Calu3 (cell line): ENCODE measurements at regions not wholly inside any gene's neighbourhood (a gene's known extent, or its start where the extent isn't known, plus 50 kb on each side); places are given as distances from the start of the nearest gene placed in this dataset.
"Not testable (repeated sequence)": the region's sequence is repeated elsewhere in the genome, so short reads cannot be mapped to it uniquely, and the experiment has no call there.

ENCODE experiments used
- BruUV-seq: library from RNA; stranded (reverse); fragments of 400-500 nt; replicated peaks from 2 replicates; lab custom pipeline; 2021; lab: Mats Ljungman, UMichigan
- CTCF ChIA-PET: fragments of 300-600 bp; sonication (Branson Sonifier 250); formaldehyde crosslinking; loops from one replicate; lab custom pipeline; 2022; ENCODE audit warnings: antibody characterized with exemption; lab: Charles Lee
- DNase-seq: peaks from one replicate; pipeline ENCODE4 v3.0.0; 2022
- H3K27ac Mint-ChIP-seq: one replicate; pipeline ENCODE4 v1.8.0; 2022; ENCODE audit warnings: mixed read lengths; ENCODE audit not compliant: unreplicated experiment
- H3K27me3 Mint-ChIP-seq: one replicate; pipeline ENCODE4 v1.8.0; 2022; ENCODE audit warnings: mixed read lengths; ENCODE audit not compliant: unreplicated experiment
- H3K36me3 Mint-ChIP-seq: one replicate; pipeline ENCODE4 v1.8.0; 2022; ENCODE audit warnings: mild to moderate bottlenecking, moderate library complexity, mixed read lengths; ENCODE audit not compliant: insufficient read depth, unreplicated experiment
- H3K4me1 Mint-ChIP-seq: one replicate; pipeline ENCODE4 v1.8.0; 2022; ENCODE audit warnings: mild to moderate bottlenecking, low read depth, mixed read lengths; ENCODE audit not compliant: unreplicated experiment
- H3K4me3 Mint-ChIP-seq: one replicate; pipeline ENCODE4 v1.8.0; 2022; ENCODE audit warnings: mild to moderate bottlenecking, low read depth, moderate library complexity, mixed read lengths; ENCODE audit not compliant: unreplicated experiment
- H3K9me3 Mint-ChIP-seq: one replicate; pipeline ENCODE4 v1.8.0; 2022; ENCODE audit warnings: low read depth, mixed read lengths; ENCODE audit not compliant: unreplicated experiment
- CTCF ChIP-seq: fragments of 200-600 bp; IDR thresholded peaks from one replicate; pipeline ENCODE4 v1.8.0; 2022; ENCODE audit warnings: antibody characterized with exemption; ENCODE audit not compliant: unreplicated experiment
- intact Hi-C: fragments of 100-400 bp; cut with micrococcal nuclease; formaldehyde crosslinking; loops from one replicate; pipeline ENCODE4 v1.10.0; 2022; ENCODE audit not compliant: unreplicated experiment

DNA sequence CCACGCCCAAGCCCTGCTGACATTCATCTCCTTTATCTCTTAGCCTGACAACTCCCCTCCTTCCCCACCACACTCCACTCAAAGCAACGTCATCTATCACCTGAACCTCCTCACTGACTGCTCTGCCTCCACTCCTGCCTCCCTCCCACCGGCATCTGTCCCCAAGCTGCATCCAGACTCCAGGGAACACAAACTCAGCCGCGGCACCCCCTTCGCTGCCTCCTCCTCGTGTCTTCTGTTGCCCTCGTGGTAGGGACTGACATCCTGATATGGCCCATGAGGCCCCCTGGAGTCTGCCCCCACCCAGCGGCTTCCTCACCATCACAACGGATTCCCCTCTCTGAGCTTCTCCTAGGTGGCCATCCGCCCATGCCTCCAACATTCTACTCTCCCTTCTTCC, 101.0 kb upstream of the TAS2R1 start:
- Mint-ChIP-seq H3K27me3 (peaks cover 11% of the 10 kb centered on the region), H3K27ac (no peak overlapping the region), H3K4me1 (no peaks in the 10 kb centered on the region), H3K9me3 (peaks cover 8% of the 10 kb centered on the region), H3K4me3 (no peak overlapping the region), H3K36me3 (no peaks in the 10 kb centered on the region)
- no TSS peak for BruUV-seq
- DNase-seq = no peak
- intact Hi-C loops = no loop called here
- TF ChIP-seq CTCF = no peak
- CTCF ChIA-PET = no interaction called here

DNA sequence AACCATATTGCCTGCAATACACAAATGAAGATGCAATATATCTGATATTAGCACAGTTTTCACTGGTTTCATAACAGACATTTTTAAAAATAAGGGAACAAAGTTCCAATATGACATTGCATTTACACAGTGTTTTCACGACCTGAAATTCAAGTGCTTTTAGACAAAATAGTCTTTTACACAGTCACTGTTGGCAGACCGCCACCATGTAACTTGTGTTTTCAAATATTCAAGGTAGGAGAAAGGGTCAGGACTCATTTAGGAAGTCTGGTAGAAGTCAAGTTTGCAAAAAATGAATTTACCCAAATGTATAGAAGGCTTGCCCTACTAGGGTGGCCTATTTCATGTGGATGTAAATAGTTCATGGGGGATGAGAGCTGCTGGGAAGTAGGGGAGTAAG, 98.1 kb upstream of the TAS2R1 start:
- peaks cover 8% of the 10 kb centered on the region for H3K9me3 Mint-ChIP-seq
- intact Hi-C loops = no loop called here
- DNase-seq = no peak
- peaks cover 11% of the 10 kb centered on the region for H3K27me3 Mint-ChIP-seq
- no peaks in the 10 kb centered on the region for H3K4me1 Mint-ChIP-seq
- BruUV-seq = no TSS peak
- CTCF ChIA-PET = no interaction called here
- no peaks in the 10 kb centered on the region for H3K36me3 Mint-ChIP-seq
- no peak overlapping the region for H3K27ac Mint-ChIP-seq
- no peak overlapping the region for H3K4me3 Mint-ChIP-seq
- no peak for TF ChIP-seq CTCF

- Mint-ChIP-seq H3K4me1 (no peaks in the 10 kb centered on the region), H3K27me3 (peaks cover 11% of the 10 kb centered on the region), H3K27ac (no peak overlapping the region), H3K36me3 (no peaks in the 10 kb centered on the region), H3K4me3 (no peak overlapping the region), H3K9me3 (peaks cover 6% of the 10 kb centered on the region)
- no peak for TF ChIP-seq CTCF
- no TSS peak for BruUV-seq
- intact Hi-C loops = no loop called here
- no peak for DNase-seq
- CTCF ChIA-PET = no interaction called here
Measured at GRCh38 chr5:9726931-9727330, 96.8 kb upstream of the TAS2R1 start.

DNA sequence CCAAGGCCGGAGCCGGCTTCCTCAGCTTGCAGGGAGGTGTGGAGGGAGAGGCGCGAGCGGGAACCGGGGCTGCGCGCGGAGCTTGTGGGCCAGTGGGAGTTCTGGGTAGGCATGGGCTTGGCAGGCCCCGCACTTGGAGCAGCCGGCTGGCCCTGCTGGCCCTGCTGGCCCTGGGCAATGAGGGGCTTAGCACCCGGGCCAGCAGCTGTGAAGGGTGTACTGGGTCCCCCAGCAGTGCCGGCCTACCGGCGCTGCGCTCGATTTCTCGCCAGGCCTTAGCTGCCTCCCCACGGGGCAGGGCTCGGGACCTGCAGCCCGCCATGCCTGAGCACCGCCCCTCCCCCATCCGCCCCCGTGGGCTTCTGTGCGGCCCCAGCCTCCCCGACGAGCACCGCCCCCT, 95.1 kb upstream of the TAS2R1 start:
- intact Hi-C loops, H3K27ac Mint-ChIP-seq, H3K4me1 Mint-ChIP-seq, CTCF ChIA-PET, H3K27me3 Mint-ChIP-seq, H3K36me3 Mint-ChIP-seq, DNase-seq, H3K4me3 Mint-ChIP-seq, H3K9me3 Mint-ChIP-seq, BruUV-seq: not testable (repeated sequence)

DNA sequence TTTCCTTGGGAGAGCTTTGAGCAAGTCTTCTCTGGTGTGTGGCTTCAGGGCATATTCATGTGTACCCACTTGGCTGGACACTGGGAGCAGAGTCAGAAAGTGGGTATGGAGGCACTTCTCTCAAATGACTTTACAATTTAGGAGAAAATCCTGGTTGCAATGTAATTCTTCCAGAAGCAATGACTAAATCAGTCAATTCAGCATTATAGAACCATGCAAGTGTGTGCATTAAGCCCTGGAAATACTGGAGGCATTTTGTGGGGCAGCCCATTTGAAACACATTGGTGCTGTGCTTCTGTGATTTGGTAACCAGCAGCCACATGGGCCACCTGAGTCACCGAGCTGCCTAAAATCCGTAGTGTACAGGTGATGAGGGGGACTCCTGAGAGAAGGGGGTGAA, 94.6 kb upstream of the TAS2R1 start:
- no TSS peak for BruUV-seq
- Mint-ChIP-seq H3K27ac (no peak overlapping the region), H3K4me3 (no peak overlapping the region), H3K27me3 (no peaks in the 10 kb centered on the region), H3K9me3 (peaks cover 4% of the 10 kb centered on the region), H3K36me3 (no peaks in the 10 kb centered on the region), H3K4me1 (no peaks in the 10 kb centered on the region)
- CTCF ChIA-PET = no interaction called here
- no peak for DNase-seq
- TF ChIP-seq CTCF = no peak
- intact Hi-C loops = no loop called here
